Lower lobe of right lung (tissue), 2 donors: ENCODE measurements at regions not wholly inside any gene's neighbourhood (a gene's known extent, or its start where the extent isn't known, plus 50 kb on each side); places are given as distances from the start of the nearest gene placed in this dataset.

Experiments used
- ATAC-seq, 2 donors: fragments of 200-7000 bp; cut with Tn5 transposase; one replicate each; pipeline ENCODE4 v1.9.1; 2020 to 2022; ENCODE audit warnings: mild to moderate bottlenecking in 2 of 2, moderate library complexity in 2 of 2
- DNase-seq: peaks from one replicate; pipeline ENCODE4 v3.0.0-alpha.2; 2020
- H3K27ac ChIP-seq: fragments of 200-600 bp; one replicate; pipeline ENCODE4 v1.8.0; 2022
- H3K27me3 ChIP-seq: fragments of 200-600 bp; one replicate; pipeline ENCODE4 v1.8.0; 2022; ENCODE audit warnings: low read depth
- H3K36me3 ChIP-seq: fragments of 200-600 bp; one replicate; pipeline ENCODE4 v1.8.0; 2022; ENCODE audit warnings: mild to moderate bottlenecking
- H3K4me1 ChIP-seq: fragments of 200-600 bp; one replicate; pipeline ENCODE4 v1.8.0; 2022
- H3K4me3 ChIP-seq: fragments of 200-600 bp; one replicate; pipeline ENCODE4 v1.8.0; 2022; ENCODE audit warnings: mild to moderate bottlenecking
- H3K9me3 ChIP-seq: fragments of 200-600 bp; one replicate; pipeline ENCODE4 v1.8.0; 2022
- CTCF ChIP-seq: fragments of 200-600 bp; IDR thresholded peaks from one replicate; pipeline ENCODE4 v1.8.0; 2022; ENCODE audit warnings: antibody characterized with exemption, mild to moderate bottlenecking
- intact Hi-C: fragments of 100-400 bp; cut with DNase I; formaldehyde crosslinking; loops from one replicate; pipeline ENCODE4 v1.11.0; 2022
- donor health status: DM: no; HTN: yes; CAD: no; lungs with severe emphysema.

GRCh38 chr9:25573281-25573680, 105.0 kb downstream of the TUSC1 start:
- TF ChIP-seq CTCF = no peak
- intact Hi-C loops = no loop called here
- ATAC-seq = no peak

GRCh38 chr9:25571491-25571890, 106.8 kb downstream of the TUSC1 start:
- DNase-seq (no peak), ATAC-seq (no peak)
- H3K9me3 ChIP-seq = no peaks in the 10 kb centered on the region
- no peaks in the 10 kb centered on the region for H3K4me1 ChIP-seq
- no peak for TF ChIP-seq CTCF
- H3K36me3 ChIP-seq = no peaks in the 10 kb centered on the region
- no peak overlapping the region for H3K27ac ChIP-seq
- H3K27me3 ChIP-seq = no peaks in the 10 kb centered on the region
- intact Hi-C loops = no loop called here
- no peak overlapping the region for H3K4me3 ChIP-seq

More at GRCh38 chr9:25573281-25573680, 105.0 kb downstream of the TUSC1 start:
- Histone ChIP-seq H3K27ac (no peak overlapping the region), H3K36me3 (no peaks in the 10 kb centered on the region), H3K9me3 (no peaks in the 10 kb centered on the region), H3K4me1 (no peaks in the 10 kb centered on the region), H3K4me3 (no peak overlapping the region), H3K27me3 (no peaks in the 10 kb centered on the region)
- DNase-seq = no peak

- H3K27ac ChIP-seq = no peak overlapping the region
- no peaks in the 10 kb centered on the region for H3K4me1 ChIP-seq
- H3K9me3 ChIP-seq = no peaks in the 10 kb centered on the region
- H3K4me3 ChIP-seq = no peak overlapping the region
- intact Hi-C loops = no loop called here
- no peak for TF ChIP-seq CTCF
- H3K36me3 ChIP-seq = no peaks in the 10 kb centered on the region
- no peaks in the 10 kb centered on the region for H3K27me3 ChIP-seq
- ATAC-seq (peak in 1 of 2 donors; percentile 47), DNase-seq (no peak)
Observed at GRCh38 chr9:25570802-25571201, 107.4 kb downstream of the TUSC1 start.

GRCh38 chr9:25562101-25562500, 116.1 kb downstream of the TUSC1 start:
- intact Hi-C loops = no loop called here
- H3K9me3 ChIP-seq = no peaks in the 10 kb centered on the region
- H3K36me3 ChIP-seq = no peaks in the 10 kb centered on the region
- H3K4me3 ChIP-seq = no peak overlapping the region
- no peaks in the 10 kb centered on the region for H3K4me1 ChIP-seq
- ATAC-seq (no peak), DNase-seq (no peak)
- H3K27me3 ChIP-seq = no peaks in the 10 kb centered on the region
- TF ChIP-seq CTCF = no peak
- H3K27ac ChIP-seq = no peak overlapping the region

- H3K27me3 ChIP-seq = no peaks in the 10 kb centered on the region
- ATAC-seq = no peak
- H3K9me3 ChIP-seq = no peaks in the 10 kb centered on the region
- H3K27ac ChIP-seq = no peak overlapping the region
- no peaks in the 10 kb centered on the region for H3K36me3 ChIP-seq
- H3K4me3 ChIP-seq = no peak overlapping the region
- DNase-seq = no peak
- TF ChIP-seq CTCF = no peak
- intact Hi-C loops = no loop called here
- H3K4me1 ChIP-seq = no peaks in the 10 kb centered on the region
Observed at GRCh38 chr9:25557645-25558300, 120.5 kb downstream of the TUSC1 start.
